ENCODE measurements at regions not wholly inside any gene's neighbourhood (a gene's known extent, or its start where the extent isn't known, plus 50 kb on each side); places are given as distances from the start of the nearest gene placed in this dataset.
"Not testable (repeated sequence)": the region's sequence is repeated elsewhere in the genome, so short reads cannot be mapped to it uniquely, and the experiment has no call there.

GRCh38 chr7:17557251-17557671 lies 258.8 kb downstream of the AHR start:
- no peak for DNase-seq (ENCODE audit: low spot score)

DNA sequence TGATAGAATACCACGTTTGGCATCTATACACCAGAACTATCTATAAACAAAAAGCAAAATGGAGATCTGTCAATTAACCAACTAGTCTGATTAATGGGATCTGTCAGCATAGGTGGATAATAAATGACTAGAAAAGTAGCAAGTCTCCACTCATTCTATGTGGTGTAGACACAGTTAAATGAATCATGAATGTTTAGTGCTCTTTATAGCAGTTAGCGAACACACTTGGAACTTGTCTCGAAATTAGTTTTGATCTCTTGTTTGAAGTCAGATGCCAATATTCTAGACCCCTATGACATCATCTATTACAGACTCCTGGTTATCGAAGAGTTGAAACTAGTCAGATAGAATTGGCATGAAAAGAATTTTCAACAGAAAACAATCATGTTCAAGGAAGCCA lies 259.7 kb downstream of the AHR start:
- DNase-seq (ENCODE audit: low spot score): no peak

GRCh38 chr7:17558558-17559332 lies 260.3 kb downstream of the AHR start:
- DNase-seq (ENCODE audit: low spot score): no peak

DNA sequence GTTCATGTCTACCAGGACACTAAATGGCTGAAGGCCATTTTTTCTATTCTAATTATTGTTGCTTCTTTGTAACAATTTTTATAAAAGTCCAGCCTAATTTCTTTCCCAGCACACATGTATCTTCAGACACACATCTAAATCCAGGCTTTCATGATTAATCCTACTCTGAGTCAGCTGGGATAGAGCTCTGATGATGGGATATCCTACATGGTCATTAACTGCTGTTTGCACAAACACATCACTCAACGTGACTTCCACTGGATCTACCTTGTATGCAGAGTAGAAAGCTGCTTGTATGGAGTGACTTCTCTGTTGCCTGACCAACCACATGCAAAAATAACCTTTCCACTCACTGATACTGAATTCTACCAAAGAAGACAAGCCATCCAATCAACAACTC lies 260.9 kb downstream of the AHR start:
- DNase-seq (ENCODE audit: low spot score): no peak

GRCh38 chr7:17560516-17560915 lies 262.1 kb downstream of the AHR start:
- DNase-seq (ENCODE audit: low spot score): no peak

- DNase-seq (ENCODE audit: low spot score): no peak
These were observed 262.5 kb downstream of the AHR start for GRCh38 chr7:17560966-17561365.

DNA sequence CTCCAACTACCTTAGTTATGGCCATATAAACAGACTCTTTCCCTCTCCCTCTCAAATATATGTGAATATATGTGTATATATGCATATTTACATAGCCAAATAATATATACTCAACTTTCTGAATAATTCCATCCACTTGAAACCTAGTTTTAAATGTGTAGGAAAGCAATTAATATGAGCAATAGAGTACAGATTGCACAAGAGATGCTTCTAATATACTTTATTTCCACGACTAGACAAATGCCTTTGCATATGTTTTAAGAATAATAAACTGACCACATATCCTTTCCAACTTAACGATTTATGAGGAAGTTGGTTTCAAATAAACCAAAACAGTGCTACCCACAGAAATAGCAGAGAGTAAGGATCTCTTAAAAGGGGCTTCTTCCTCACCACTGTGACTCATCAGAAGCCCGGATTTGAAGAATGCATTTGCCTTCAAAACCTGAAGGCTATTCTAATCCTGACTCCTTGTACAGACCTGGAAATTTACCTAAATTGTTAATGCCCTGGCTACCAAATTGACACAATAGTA lies 266.3 kb downstream of the AHR start:
- no peak for DNase-seq (ENCODE audit: low spot score)

GRCh38 chr7:17580141-17580540 lies 281.7 kb downstream of the AHR start:
- no peak for DNase-seq (ENCODE audit: low spot score)

- no peak for DNase-seq (ENCODE audit: low spot score)
These were observed 282.4 kb downstream of the AHR start for GRCh38 chr7:17580856-17581255.

GRCh38 chr7:17581301-17581700 lies 282.8 kb downstream of the AHR start:
- no peak for DNase-seq (ENCODE audit: low spot score)

GRCh38 chr7:17582696-17583095 lies 284.2 kb downstream of the AHR start:
- DNase-seq (ENCODE audit: low spot score): not testable (repeated sequence)

DNA sequence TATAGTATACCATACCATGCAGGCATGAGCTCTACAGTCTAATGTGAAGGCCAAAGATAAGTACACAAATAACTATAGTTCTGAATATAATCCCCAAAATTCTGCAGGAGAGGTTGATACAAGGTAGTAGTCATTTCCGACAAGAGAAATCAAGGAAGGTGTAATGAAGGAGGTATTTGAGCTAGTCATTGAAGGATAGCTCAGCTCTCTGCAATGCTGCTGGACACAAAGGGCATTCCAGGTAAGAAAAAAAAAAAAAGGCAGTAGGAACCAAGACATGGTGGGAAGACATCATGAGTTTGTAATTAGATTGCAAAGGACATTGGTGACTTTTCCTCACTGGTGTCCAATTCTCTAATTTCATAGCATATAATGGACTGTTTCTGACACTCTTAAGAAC lies 285.3 kb downstream of the AHR start:
- no peak for DNase-seq (ENCODE audit: low spot score)

GRCh38 chr7:17584822-17585221 lies 286.4 kb downstream of the AHR start:
- DNase-seq (ENCODE audit: low spot score): no peak

DNA sequence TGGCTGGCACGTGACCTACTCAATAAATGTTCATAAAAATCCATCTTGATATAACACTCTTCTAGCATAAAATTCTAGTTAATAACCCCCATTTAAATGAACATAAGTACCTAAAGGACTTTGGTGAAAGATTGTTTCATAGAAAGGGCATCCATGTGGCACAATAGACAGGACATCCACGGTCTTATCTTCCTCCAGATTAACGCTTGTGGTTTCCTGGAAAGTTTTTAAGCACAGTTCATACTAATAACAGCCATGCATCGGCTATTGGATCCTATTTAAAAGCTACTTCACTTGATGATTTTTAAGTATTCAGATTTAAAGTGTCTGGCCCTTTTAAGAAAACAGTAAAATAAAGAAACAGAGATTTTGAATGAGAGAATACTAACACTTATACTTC lies 288.3 kb downstream of the AHR start:
- no peak for DNase-seq (ENCODE audit: low spot score)

- no peak for DNase-seq (ENCODE audit: low spot score)
These were observed 290.3 kb downstream of the AHR start for GRCh38 chr7:17588730-17589129.

DNA sequence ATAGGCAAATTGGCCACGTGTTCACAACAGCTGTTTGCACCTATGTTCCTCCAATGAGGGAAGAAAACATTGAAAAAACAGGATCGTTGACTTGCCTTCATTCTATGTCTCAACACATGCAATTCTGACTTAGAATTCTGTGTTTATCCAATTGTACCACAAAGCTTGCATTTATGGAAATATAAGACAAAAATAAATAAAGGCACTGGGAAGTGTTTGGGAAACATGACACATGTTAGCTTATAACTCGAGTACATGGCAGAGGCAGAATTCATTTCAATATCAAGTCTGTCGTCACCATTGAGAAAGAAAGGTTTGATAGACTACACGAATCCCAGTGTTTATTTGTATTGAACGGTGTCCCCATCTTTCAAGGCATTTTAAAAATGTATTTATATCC lies 291.2 kb downstream of the AHR start:
- DNase-seq (ENCODE audit: low spot score): no peak

DNA sequence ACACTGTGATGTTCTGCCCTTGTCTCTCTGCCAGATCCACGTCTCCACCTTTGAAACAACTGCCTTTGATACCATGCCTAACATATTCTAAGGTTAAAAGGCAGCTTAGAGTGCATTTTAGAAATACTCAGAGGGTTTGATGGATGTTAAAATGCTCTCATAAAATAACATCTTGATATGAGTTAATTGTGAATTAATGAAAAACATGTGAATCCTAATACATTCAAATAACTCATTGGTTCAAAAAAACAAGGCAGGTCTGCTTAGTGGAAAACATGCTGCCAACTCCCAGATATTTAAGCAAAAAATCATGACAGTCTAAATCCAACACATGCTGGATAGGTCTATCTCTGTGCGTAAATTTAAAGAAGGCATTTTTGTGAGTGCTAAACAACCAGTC lies 291.8 kb downstream of the AHR start:
- no peak for DNase-seq (ENCODE audit: low spot score)

DNA sequence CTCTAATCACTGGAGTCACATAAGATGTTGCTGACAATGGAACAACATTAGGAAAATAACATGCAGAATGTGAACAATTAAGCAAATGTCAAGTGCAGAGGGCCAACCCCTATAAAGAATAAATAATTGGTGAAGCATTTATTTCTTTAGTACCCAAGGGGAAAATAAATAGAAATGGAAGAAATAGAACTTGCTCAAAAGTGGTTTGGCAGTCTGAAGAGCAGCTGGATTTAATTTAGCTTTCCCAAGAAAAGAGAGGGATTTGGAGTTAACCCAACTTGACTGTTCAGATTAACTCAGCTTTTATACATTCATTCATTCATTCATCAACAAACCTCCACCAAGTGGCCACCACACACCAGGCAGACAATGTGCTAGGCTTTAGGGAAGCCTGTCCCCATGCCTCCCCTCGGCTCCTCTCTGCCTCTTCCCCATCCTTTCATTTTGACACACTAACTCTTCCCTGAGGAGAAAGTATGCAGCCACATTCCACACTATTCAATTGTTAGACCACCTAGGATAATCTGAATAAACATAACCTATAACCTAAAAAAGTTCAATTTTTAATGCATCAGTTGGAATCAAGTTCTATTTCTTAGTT lies 295.5 kb downstream of the AHR start:
- no peak for DNase-seq (ENCODE audit: low spot score)

GRCh38 chr7:17595546-17595945 lies 297.1 kb downstream of the AHR start:
- DNase-seq (ENCODE audit: low spot score): no peak

DNA sequence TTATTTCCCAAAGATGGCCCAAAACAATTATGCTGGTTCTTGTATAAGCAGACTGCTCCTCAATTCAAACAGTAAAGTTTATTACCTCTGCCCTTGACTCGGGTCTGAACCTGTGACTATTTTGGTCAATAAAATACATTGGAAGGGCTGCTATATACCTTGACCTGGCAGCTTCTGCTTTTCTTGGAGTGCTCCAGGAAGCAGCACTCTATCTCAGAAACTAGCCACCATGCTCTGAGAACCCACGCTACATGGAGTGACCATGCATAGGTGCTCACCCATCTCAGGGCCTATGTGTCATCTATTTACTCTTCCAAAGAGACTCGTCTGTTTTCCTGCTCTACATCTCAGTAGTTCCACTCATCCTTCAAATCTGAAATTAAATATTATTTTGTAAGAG lies 299.9 kb downstream of the AHR start:
- no peak for DNase-seq (ENCODE audit: low spot score)

DNA sequence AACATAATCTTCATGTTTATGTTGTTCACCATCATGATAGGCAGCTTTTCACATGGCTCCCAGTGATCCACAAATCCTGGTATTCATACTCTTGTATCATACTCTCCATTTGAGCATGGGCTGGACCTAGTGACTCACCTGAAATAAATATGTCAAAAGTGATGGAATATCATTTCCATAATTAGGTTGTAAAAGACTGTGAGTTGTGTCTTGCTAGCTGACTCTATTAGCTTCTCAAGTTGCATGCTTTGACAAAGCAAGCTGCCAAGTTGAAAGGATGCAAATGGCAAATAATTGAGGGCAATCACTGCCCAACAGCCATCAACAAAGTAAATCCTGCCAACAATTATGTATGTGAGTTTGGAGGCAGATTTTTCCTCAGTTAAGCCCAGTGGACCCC lies 300.4 kb downstream of the AHR start:
- no peak for DNase-seq (ENCODE audit: low spot score)

GRCh38 chr7:17599733-17600339 lies 301.4 kb downstream of the AHR start:
- DNase-seq (ENCODE audit: low spot score): no peak

DNA sequence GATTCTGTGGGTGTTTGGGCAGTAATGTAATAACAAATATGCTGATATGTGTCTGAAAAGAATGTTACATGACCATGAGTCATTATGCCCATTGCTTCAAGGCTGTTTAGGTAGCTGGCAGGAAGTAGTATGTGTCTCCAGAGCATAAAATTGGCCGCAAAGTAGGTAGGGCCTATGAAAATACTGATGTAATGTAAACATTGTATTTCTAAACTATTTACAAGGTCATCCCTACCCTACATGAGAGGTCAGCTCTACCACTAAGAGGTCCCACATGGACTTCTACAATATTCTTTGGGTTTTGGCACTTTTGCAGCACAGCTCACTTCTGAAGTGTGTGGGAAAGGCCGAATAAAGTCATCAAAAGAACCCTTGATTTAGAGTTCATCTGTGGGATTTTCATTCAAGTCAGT lies 301.9 kb downstream of the AHR start:
- no peak for DNase-seq (ENCODE audit: low spot score)
